ENCODE measurements at regions not wholly inside any gene's neighbourhood (a gene's known extent, or its start where the extent isn't known, plus 50 kb on each side); places are given as distances from the start of the nearest gene placed in this dataset.

DNA sequence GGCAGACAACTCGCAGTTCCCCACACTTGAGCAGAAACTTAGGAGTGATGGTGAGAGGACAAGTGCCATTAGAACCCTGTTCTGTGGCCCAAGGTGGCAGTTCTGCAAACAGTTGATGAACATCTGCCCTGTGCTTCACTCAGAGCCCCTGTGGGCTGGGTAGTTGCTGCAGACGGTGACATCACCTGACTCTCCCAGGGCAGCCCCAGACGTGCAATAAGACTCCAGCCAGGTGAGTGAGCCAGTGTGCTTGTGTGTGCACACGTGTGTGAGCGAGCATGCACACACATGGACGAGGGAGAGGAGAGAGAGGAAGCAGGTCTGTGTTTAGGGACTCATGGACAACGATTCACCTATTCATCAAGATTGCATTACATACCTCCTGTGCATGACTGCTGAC is 136.0 kb upstream of the GLI2 start:
- TF ChIP-seq, protein P1, sequence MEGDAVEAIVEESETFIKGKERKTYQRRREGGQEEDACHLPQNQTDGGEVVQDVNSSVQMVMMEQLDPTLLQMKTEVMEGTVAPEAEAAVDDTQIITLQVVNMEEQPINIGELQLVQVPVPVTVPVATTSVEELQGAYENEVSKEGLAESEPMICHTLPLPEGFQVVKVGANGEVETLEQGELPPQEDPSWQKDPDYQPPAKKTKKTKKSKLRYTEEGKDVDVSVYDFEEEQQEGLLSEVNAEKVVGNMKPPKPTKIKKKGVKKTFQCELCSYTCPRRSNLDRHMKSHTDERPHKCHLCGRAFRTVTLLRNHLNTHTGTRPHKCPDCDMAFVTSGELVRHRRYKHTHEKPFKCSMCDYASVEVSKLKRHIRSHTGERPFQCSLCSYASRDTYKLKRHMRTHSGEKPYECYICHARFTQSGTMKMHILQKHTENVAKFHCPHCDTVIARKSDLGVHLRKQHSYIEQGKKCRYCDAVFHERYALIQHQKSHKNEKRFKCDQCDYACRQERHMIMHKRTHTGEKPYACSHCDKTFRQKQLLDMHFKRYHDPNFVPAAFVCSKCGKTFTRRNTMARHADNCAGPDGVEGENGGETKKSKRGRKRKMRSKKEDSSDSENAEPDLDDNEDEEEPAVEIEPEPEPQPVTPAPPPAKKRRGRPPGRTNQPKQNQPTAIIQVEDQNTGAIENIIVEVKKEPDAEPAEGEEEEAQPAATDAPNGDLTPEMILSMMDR (conservative IDR thresholded peaks at IDR 0.05; ENCODE audit: low read depth, low read length): no peak
- TF ChIP-seq EZH2 (IDR thresholded peaks at IDR 0.05; ENCODE audit: borderline replicate concordance, low read depth, low read length, poor library complexity, severe bottlenecking): no peak
